ENCODE measurements at regions not wholly inside any gene's neighbourhood (a gene's known extent, or its start where the extent isn't known, plus 50 kb on each side); places are given as distances from the start of the nearest gene placed in this dataset.

DNA sequence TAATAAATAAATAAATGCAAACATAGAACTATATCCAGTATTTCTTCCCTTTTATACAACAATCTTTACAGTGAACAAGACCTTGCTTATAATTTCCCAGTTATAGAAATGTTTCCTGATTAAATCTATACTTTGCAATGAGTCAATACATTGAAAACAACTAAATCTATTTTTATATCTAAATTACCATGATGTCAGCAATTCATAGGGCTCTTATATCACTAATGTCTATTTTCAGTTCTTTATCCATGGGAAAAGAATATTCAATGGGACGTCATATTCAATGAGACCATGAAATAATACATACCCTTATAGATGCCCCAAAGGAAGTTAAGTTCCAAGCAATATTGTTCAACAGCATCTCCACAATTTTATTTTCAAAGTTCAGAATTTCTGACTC is 359.9 kb downstream of the CASP12 start:
- TF ChIP-seq, protein P1, sequence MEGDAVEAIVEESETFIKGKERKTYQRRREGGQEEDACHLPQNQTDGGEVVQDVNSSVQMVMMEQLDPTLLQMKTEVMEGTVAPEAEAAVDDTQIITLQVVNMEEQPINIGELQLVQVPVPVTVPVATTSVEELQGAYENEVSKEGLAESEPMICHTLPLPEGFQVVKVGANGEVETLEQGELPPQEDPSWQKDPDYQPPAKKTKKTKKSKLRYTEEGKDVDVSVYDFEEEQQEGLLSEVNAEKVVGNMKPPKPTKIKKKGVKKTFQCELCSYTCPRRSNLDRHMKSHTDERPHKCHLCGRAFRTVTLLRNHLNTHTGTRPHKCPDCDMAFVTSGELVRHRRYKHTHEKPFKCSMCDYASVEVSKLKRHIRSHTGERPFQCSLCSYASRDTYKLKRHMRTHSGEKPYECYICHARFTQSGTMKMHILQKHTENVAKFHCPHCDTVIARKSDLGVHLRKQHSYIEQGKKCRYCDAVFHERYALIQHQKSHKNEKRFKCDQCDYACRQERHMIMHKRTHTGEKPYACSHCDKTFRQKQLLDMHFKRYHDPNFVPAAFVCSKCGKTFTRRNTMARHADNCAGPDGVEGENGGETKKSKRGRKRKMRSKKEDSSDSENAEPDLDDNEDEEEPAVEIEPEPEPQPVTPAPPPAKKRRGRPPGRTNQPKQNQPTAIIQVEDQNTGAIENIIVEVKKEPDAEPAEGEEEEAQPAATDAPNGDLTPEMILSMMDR (IDR thresholded peaks at IDR 0.05): no peak
- TF ChIP-seq EZH2 (IDR thresholded peaks at IDR 0.05) (no peak), EZH2phosphoT487 (IDR thresholded peaks at IDR 0.05) (no peak)
